GM12878 (cell line): ENCODE measurements at regions not wholly inside any gene's neighbourhood (a gene's known extent, or its start where the extent isn't known, plus 50 kb on each side); places are given as distances from the start of the nearest gene placed in this dataset.

Experiments used
- ATAC-seq: fragments of 200-7000 bp; cut with Tn5 transposase; 3 replicates; pipeline ENCODE4 v1.9.1; 2020; ENCODE audit warnings: mild to moderate bottlenecking, moderate library complexity
- BruUV-seq: library from RNA; stranded (reverse); fragments of 400-500 nt; replicated peaks from 2 replicates; lab custom pipeline; 2021; lab: Mats Ljungman, UMichigan
- CTCF ChIA-PET: fragments of 300-600 bp; sonication (Branson Sonifier 250); formaldehyde crosslinking; extraction: SDS; loops from one replicate; lab custom pipeline; 2021; ENCODE audit warnings: inconsistent platforms; lab: Yijun Ruan, JAX
- POLR2A ChIA-PET: fragments of 350-600 bp; formaldehyde crosslinking; extraction: SDS; loops from one replicate; lab custom pipeline; 2021; ENCODE audit warnings: inconsistent platforms; lab: Charles Lee
- RAD21 ChIA-PET: fragments of 300-600 bp; sonication (Branson Sonifier 250); formaldehyde crosslinking; loops from one replicate; lab custom pipeline; 2023; ENCODE audit warnings: antibody characterized with exemption; ENCODE audit not compliant: unreplicated experiment; lab: Charles Lee
- SMC1A ChIA-PET: fragments of 300-600 bp; sonication (Branson Sonifier 250); formaldehyde crosslinking; loops from one replicate; lab custom pipeline; 2023; ENCODE audit not compliant: unreplicated experiment, uncharacterized antibody; lab: Charles Lee
- DNase-seq: peaks from one replicate; pipeline ENCODE4 v3.0.0-alpha.2; 2011; ENCODE audit warnings: low read depth, low spot score
- FAIRE-seq: peaks from 3 replicates; lab custom pipeline; 2011; peaks lifted over from hg19 to GRCh38; lab: Jason Lieb, UNC
- H2AFZ ChIP-seq: 2 replicates; pipeline ENCODE4 v1.6.0; 2011; ENCODE audit warnings: low read depth, low read length, control low read depth; ENCODE audit not compliant: control insufficient read depth
- H3K27ac ChIP-seq: 2 replicates; pipeline ENCODE4 v1.5.1; 2011; ENCODE audit warnings: control low read depth; ENCODE audit not compliant: control insufficient read depth, insufficient read depth
- H3K27me3 ChIP-seq, 2 experiments: replicated peaks in 1 of 2; 2 replicates each; pipeline versions ENCODE4 v1.6.0 to v1.6.1; 2011; ENCODE audit warnings: low read length in 1 of 2; ENCODE audit not compliant: control insufficient read depth in 2 of 2, insufficient read depth in 2 of 2
- H3K36me3 ChIP-seq, 2 experiments: 2 replicates each; pipeline ENCODE4 v1.5.1; 2011; ENCODE audit warnings: low read length in 1 of 2; ENCODE audit not compliant: control insufficient read depth in 2 of 2, insufficient read depth in 2 of 2
- H3K4me1 ChIP-seq: 2 replicates; pipeline ENCODE4 v1.6.1; 2011; ENCODE audit warnings: mild to moderate bottlenecking, low read length, moderate library complexity, mixed read lengths; ENCODE audit not compliant: control insufficient read depth, insufficient read depth
- H3K4me2 ChIP-seq: 2 replicates; pipeline ENCODE4 v1.6.0; 2011; ENCODE audit warnings: control low read depth; ENCODE audit not compliant: control insufficient read depth, insufficient read depth
- H3K4me3 ChIP-seq: fragments of 200-600 bp; sonication (generic); 2 replicates; pipeline ENCODE4 v1.5.1; 2016
- H3K79me2 ChIP-seq: 2 replicates; pipeline ENCODE4 v1.6.0; 2011; ENCODE audit warnings: low read length; ENCODE audit not compliant: control insufficient read depth, insufficient read depth
- H3K9ac ChIP-seq: 2 replicates; pipeline ENCODE4 v1.8.0; 2011; ENCODE audit warnings: low read length, control low read depth, mixed read lengths; ENCODE audit not compliant: control insufficient read depth, insufficient read depth
- H3K9me3 ChIP-seq: replicated peaks from 3 replicates; pipeline ENCODE4 v1.5.1; 2011; ENCODE audit warnings: mild to moderate bottlenecking, low read length; ENCODE audit not compliant: control insufficient read depth, insufficient read depth
- H4K20me1 ChIP-seq: 2 replicates; pipeline ENCODE4 v1.6.0; 2011; ENCODE audit not compliant: control insufficient read depth, insufficient read depth
- CREB1 ChIP-seq: IDR thresholded peaks from 2 replicates; pipeline ENCODE4 v1.6.1; 2012; ENCODE audit warnings: low read depth, mild to moderate bottlenecking, inconsistent platforms
- EED ChIP-seq: sonication (generic); IDR thresholded peaks from 2 replicates; pipeline ENCODE4 v1.6.1; 2016; ENCODE audit warnings: antibody characterized with exemption, low read depth
- GABPA ChIP-seq: IDR thresholded peaks from 2 replicates; pipeline ENCODE4 v1.6.1; 2014; ENCODE audit warnings: antibody characterized with exemption, low read depth, mild to moderate bottlenecking, inconsistent platforms
- NRF1 ChIP-seq: conservative IDR thresholded peaks from 2 replicates; pipeline ENCODE4 v1.6.1; 2011; ENCODE audit warnings: mild to moderate bottlenecking, low read depth, low read length, improper control_type of control experiment
- PRDM15 ChIP-seq: fragments of 450-650 bp; formaldehyde crosslinking; IDR thresholded peaks from 2 replicates; pipeline ENCODE4 v1.4.0; 2020; ENCODE audit warnings: mild to moderate bottlenecking, moderate library complexity
- RAD51 ChIP-seq: fragments of 450-650 bp; IDR thresholded peaks from 2 replicates; pipeline ENCODE4 v1.6.1; 2016; ENCODE audit warnings: moderate library complexity, mild to moderate bottlenecking, inconsistent platforms
- RBBP5 ChIP-seq: fragments of 200-600 bp; sonication (generic); conservative IDR thresholded peaks from 2 replicates; pipeline ENCODE4 v1.6.1; 2016
- SUZ12 ChIP-seq: fragments of 200-600 bp; sonication (generic); IDR thresholded peaks from one replicate; pipeline ENCODE4 v1.6.1; 2018; ENCODE audit warnings: antibody characterized with exemption, mild to moderate bottlenecking; ENCODE audit not compliant: unreplicated experiment
- ZBTB40 ChIP-seq: fragments of 450-650 bp; IDR thresholded peaks from 2 replicates; pipeline ENCODE4 v1.6.1; 2016; ENCODE audit warnings: mild to moderate bottlenecking, moderate library complexity, borderline replicate concordance
- ZNF622 ChIP-seq: fragments of 450-650 bp; IDR thresholded peaks from 2 replicates; pipeline ENCODE4 v1.6.1; 2017; ENCODE audit warnings: mild to moderate bottlenecking, inconsistent platforms
- ZZZ3 ChIP-seq: IDR thresholded peaks from 2 replicates; pipeline ENCODE4 v1.6.1; 2011; ENCODE audit warnings: low read depth; ENCODE audit not compliant: control insufficient read depth, insufficient read length
- WGBS: methylation state at CpG from one replicate; pipeline ENCODE4 v1.1.6; 2016; ENCODE audit warnings: low lambda C conversion rate; ENCODE audit not compliant: insufficient replicate concordance, insufficient coverage; ENCODE audit errors: missing lambda C conversion rate; 5-methylcytosine and 5-hydroxymethylcytosine counted together
- in situ Hi-C: fragments of 300-500 bp; cut with MboI; formaldehyde crosslinking; loops from 9 replicates; pipeline ENCODE4 v1.14.3; 2018; ENCODE audit warnings: mixed read lengths
- intact Hi-C: fragments of 100-400 bp; cut with micrococcal nuclease; formaldehyde crosslinking; loops from one replicate; pipeline ENCODE4 v1.14.2; 2022; ENCODE audit not compliant: unreplicated experiment
- TF ChIP-seq, protein P1 (sequence below): fragments of 450-650 bp; IDR thresholded peaks from 2 replicates; pipeline ENCODE4 v1.6.1; 2016; ENCODE audit warnings: mild to moderate bottlenecking
- TF ChIP-seq, protein P2 (sequence below): fragments of 450-650 bp; conservative IDR thresholded peaks from 2 replicates; pipeline ENCODE4 v1.6.1; 2017; ENCODE audit warnings: mild to moderate bottlenecking, moderate library complexity
- TF ChIP-seq, protein P3 (sequence below): IDR thresholded peaks from 2 replicates; pipeline ENCODE4 v1.6.1; 2012; ENCODE audit warnings: low read depth, low read length, improper control_type of control experiment

DNA sequence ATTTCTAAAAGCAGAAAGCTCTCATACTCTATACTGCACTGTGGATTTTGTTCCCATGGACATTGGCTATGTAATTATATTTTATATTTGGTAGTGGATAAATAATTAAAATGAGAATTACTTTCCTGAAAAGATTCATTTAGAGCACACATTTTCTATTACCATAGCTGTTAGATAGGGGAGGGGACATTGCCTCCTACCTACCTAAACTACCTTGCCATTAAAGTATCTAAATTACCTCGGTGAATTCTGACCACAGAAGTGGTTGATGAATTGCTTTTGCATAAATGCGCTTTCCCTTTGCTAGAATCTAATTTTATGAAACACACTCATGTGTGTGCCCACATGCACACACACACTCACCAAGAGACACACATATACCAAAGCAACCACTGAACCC, 329.1 kb downstream of the MTX2 start:
- DNase-seq (no peak), FAIRE-seq (no peak), ATAC-seq (no peak)
- H3K4me2 ChIP-seq, result no peak overlapping the region
- ChIA-PET POLR2A (no interaction called here), CTCF (no interaction called here), SMC1A (interaction anchor here (1.1 kb wide), 1 partner anchor 17 kb away, joined by 3 read pairs; no protein-coding TSS in a partner anchor), RAD21 (no interaction called here)
- in situ Hi-C loops (no loop called here), intact Hi-C loops (no loop called here)
- H4K20me1 ChIP-seq, result no peaks in the 10 kb centered on the region
- H3K9me3 ChIP-seq, result no peaks in the 10 kb centered on the region
- H3K4me3 ChIP-seq, result no peak overlapping the region
- no TSS peak for BruUV-seq
- H3K79me2 ChIP-seq, result no peaks in the 10 kb centered on the region
- no peak overlapping the region for H3K9ac ChIP-seq
- no peaks in the 10 kb centered on the region for H3K4me1 ChIP-seq
- WGBS, result 23% methylated on average over 2 of the region's 2 CpGs
- no peak overlapping the region for H2AFZ ChIP-seq
- no peaks in the 10 kb centered on the region for H3K36me3 ChIP-seq
- no peaks in the 10 kb centered on the region; a peak in 2 of 4 replicates for H3K27me3 ChIP-seq
- H3K27ac ChIP-seq, result no peak overlapping the region
- TF ChIP-seq NRF1 (no peak), SUZ12 (no peak), PRDM15 (CRISPR knock-in tag) (no peak), ZNF622 (no peak), RAD51 (no peak), CREB1 (no peak), ZBTB40 (no peak), EED (no peak), ZZZ3 (no peak), GABPA (no peak), RBBP5 (no peak)
- TF ChIP-seq, protein P1, sequence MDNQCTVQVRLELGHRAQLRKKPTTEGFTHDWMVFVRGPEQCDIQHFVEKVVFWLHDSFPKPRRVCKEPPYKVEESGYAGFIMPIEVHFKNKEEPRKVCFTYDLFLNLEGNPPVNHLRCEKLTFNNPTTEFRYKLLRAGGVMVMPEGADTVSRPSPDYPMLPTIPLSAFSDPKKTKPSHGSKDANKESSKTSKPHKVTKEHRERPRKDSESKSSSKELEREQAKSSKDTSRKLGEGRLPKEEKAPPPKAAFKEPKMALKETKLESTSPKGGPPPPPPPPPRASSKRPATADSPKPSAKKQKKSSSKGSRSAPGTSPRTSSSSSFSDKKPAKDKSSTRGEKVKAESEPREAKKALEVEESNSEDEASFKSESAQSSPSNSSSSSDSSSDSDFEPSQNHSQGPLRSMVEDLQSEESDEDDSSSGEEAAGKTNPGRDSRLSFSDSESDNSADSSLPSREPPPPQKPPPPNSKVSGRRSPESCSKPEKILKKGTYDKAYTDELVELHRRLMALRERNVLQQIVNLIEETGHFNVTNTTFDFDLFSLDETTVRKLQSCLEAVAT, result no peak
- TF ChIP-seq, protein P2, sequence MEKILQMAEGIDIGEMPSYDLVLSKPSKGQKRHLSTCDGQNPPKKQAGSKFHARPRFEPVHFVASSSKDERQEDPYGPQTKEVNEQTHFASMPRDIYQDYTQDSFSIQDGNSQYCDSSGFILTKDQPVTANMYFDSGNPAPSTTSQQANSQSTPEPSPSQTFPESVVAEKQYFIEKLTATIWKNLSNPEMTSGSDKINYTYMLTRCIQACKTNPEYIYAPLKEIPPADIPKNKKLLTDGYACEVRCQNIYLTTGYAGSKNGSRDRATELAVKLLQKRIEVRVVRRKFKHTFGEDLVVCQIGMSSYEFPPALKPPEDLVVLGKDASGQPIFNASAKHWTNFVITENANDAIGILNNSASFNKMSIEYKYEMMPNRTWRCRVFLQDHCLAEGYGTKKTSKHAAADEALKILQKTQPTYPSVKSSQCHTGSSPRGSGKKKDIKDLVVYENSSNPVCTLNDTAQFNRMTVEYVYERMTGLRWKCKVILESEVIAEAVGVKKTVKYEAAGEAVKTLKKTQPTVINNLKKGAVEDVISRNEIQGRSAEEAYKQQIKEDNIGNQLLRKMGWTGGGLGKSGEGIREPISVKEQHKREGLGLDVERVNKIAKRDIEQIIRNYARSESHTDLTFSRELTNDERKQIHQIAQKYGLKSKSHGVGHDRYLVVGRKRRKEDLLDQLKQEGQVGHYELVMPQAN, result no peak
- TF ChIP-seq, protein P3, sequence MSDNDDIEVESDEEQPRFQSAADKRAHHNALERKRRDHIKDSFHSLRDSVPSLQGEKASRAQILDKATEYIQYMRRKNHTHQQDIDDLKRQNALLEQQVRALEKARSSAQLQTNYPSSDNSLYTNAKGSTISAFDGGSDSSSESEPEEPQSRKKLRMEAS, result no peak
